Left ventricle myocardium inferior (tissue), 1 donor: ENCODE measurements at regions not wholly inside any gene's neighbourhood (a gene's known extent, or its start where the extent isn't known, plus 50 kb on each side); places are given as distances from the start of the nearest gene placed in this dataset.

Source experiments
- DNase-seq: peaks from one replicate; pipeline ENCODE4 v3.0.0-alpha.2; 2020
- H3K27ac ChIP-seq: fragments of 200-600 bp; replicated peaks from 2 replicates; pipeline ENCODE4 v1.8.0; 2021
- H3K27me3 ChIP-seq: fragments of 200-600 bp; 2 replicates; pipeline ENCODE4 v1.8.0; 2021; ENCODE audit warnings: low read depth
- H3K36me3 ChIP-seq: fragments of 200-600 bp; 2 replicates; pipeline ENCODE4 v1.8.0; 2021
- H3K4me1 ChIP-seq: fragments of 200-600 bp; 2 replicates; pipeline ENCODE4 v1.8.0; 2021
- H3K4me3 ChIP-seq: fragments of 200-600 bp; 2 replicates; pipeline ENCODE4 v1.8.0; 2021; ENCODE audit warnings: mild to moderate bottlenecking, moderate library complexity
- H3K9me3 ChIP-seq: fragments of 200-600 bp; replicated peaks from 2 replicates; pipeline ENCODE4 v1.8.0; 2021
- intact Hi-C: fragments of 100-400 bp; cut with micrococcal nuclease; formaldehyde crosslinking; loops from one replicate; pipeline ENCODE4 v1.11.0; 2022
- TF ChIP-seq, protein P1 (sequence below): fragments of 200-600 bp; IDR thresholded peaks from 2 replicates; pipeline ENCODE4 v1.8.0; 2021; ENCODE audit warnings: antibody characterized with exemption, mild to moderate bottlenecking, borderline replicate concordance
- donor health status: DM: no; HTN: yes; CAD: no; lungs with severe emphysema.

- Histone ChIP-seq H3K4me1 (no peaks in the 10 kb centered on the region), H3K27ac (no peak overlapping the region), H3K9me3 (no peaks in the 10 kb centered on the region), H3K36me3 (no peaks in the 10 kb centered on the region), H3K4me3 (no peak overlapping the region), H3K27me3 (no peaks in the 10 kb centered on the region)
- no peak for DNase-seq
- intact Hi-C loops, result no loop called here
- TF ChIP-seq, protein P1, sequence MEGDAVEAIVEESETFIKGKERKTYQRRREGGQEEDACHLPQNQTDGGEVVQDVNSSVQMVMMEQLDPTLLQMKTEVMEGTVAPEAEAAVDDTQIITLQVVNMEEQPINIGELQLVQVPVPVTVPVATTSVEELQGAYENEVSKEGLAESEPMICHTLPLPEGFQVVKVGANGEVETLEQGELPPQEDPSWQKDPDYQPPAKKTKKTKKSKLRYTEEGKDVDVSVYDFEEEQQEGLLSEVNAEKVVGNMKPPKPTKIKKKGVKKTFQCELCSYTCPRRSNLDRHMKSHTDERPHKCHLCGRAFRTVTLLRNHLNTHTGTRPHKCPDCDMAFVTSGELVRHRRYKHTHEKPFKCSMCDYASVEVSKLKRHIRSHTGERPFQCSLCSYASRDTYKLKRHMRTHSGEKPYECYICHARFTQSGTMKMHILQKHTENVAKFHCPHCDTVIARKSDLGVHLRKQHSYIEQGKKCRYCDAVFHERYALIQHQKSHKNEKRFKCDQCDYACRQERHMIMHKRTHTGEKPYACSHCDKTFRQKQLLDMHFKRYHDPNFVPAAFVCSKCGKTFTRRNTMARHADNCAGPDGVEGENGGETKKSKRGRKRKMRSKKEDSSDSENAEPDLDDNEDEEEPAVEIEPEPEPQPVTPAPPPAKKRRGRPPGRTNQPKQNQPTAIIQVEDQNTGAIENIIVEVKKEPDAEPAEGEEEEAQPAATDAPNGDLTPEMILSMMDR, result no peak
Measured at GRCh38 chr4:178856139-178856800, 1414.0 kb upstream of the AGA start.

DNA sequence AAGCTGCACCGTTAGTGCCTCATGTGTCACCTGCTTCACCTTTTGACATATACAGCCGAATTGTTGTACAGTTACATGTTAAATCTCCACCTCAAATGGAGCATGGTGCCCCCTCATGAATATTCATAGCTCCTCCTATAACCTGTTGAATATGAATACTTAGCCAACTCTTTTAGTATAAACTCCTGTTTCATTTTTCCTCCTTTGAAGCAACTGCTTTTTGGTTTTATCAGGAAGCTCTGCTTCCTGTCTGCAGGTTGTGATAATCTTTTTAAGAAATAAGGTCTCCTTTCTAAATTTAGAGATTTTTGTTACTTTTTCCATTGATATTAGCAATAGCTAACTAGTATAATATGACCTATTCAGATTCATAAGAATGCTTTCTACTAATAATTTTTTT lies 1429.2 kb upstream of the AGA start:
- H3K4me1 ChIP-seq, result no peaks in the 10 kb centered on the region
- H3K4me3 ChIP-seq, result no peak overlapping the region
- TF ChIP-seq, protein P1, result no peak
- no peaks in the 10 kb centered on the region for H3K36me3 ChIP-seq
- H3K27me3 ChIP-seq, result no peaks in the 10 kb centered on the region
- intact Hi-C loops, result no loop called here
- DNase-seq, result no peak
- no peaks in the 10 kb centered on the region for H3K9me3 ChIP-seq
- no peak overlapping the region for H3K27ac ChIP-seq

- Histone ChIP-seq H3K27me3 (no peaks in the 10 kb centered on the region), H3K36me3 (no peaks in the 10 kb centered on the region), H3K4me1 (no peaks in the 10 kb centered on the region), H3K27ac (no peak overlapping the region), H3K4me3 (no peak overlapping the region), H3K9me3 (peaks cover 39% of the 10 kb centered on the region)
- TF ChIP-seq, protein P1, result no peak
- no peak for DNase-seq
- intact Hi-C loops, result no loop called here
Measured at GRCh38 chr4:178881937-178882336, 1439.7 kb upstream of the AGA start.

- intact Hi-C loops, result no loop called here
- Histone ChIP-seq H3K4me3 (no peak overlapping the region), H3K27ac (no peak overlapping the region), H3K27me3 (no peaks in the 10 kb centered on the region), H3K36me3 (no peaks in the 10 kb centered on the region), H3K4me1 (no peaks in the 10 kb centered on the region), H3K9me3 (peaks cover 18% of the 10 kb centered on the region)
- TF ChIP-seq, protein P1, result no peak
- no peak for DNase-seq
Measured at GRCh38 chr4:178894126-178894525, 1451.9 kb upstream of the AGA start.

GRCh38 chr4:178899084-178899483 lies 1456.8 kb upstream of the AGA start:
- Histone ChIP-seq H3K4me3 (no peak overlapping the region), H3K4me1 (no peaks in the 10 kb centered on the region), H3K27me3 (no peaks in the 10 kb centered on the region), H3K36me3 (no peaks in the 10 kb centered on the region), H3K9me3 (peaks cover 10% of the 10 kb centered on the region), H3K27ac (no peak overlapping the region)
- intact Hi-C loops, result no loop called here
- TF ChIP-seq, protein P1, result no peak
- no peak for DNase-seq

GRCh38 chr4:178917756-178918155 lies 1475.5 kb upstream of the AGA start:
- Histone ChIP-seq H3K4me1 (no peaks in the 10 kb centered on the region), H3K27ac (no peak overlapping the region), H3K9me3 (peaks cover 13% of the 10 kb centered on the region), H3K36me3 (no peaks in the 10 kb centered on the region), H3K4me3 (no peak overlapping the region), H3K27me3 (no peaks in the 10 kb centered on the region)
- TF ChIP-seq, protein P1, result no peak
- intact Hi-C loops, result no loop called here
- DNase-seq, result no peak
